Omental fat pad (tissue), 3 donors: ENCODE measurements at regions not wholly inside any gene's neighbourhood (a gene's known extent, or its start where the extent isn't known, plus 50 kb on each side); places are given as distances from the start of the nearest gene placed in this dataset.

Source experiments
- ATAC-seq: fragments of 150-250 bp; one replicate; pipeline ENCODE4 v1.9.1; 2016; ENCODE audit warnings: mild to moderate bottlenecking, moderate library complexity; ENCODE audit not compliant: low FRiP score
- DNase-seq: peaks from one replicate; pipeline ENCODE4 v3.0.0-alpha.2; 2019; ENCODE audit warnings: low spot score
- CTCF ChIP-seq, 3 donors: fragments of 450-650 bp; IDR thresholded peaks; one replicate each; pipeline ENCODE4 v1.5.1; 2016 to 2017; ENCODE audit warnings: antibody characterized with exemption in 3 of 3, mild to moderate bottlenecking in 3 of 3, moderate library complexity in 2 of 3

- no peak for DNase-seq
- TF ChIP-seq CTCF (IDR thresholded peaks at IDR 0.05) = no peak
- no peak for ATAC-seq
Measured at GRCh38 chr1:41998250-41998649, 79.5 kb upstream of the HIVEP3 start.

- TF ChIP-seq CTCF (IDR thresholded peaks at IDR 0.05) = no peak
- DNase-seq = no peak
- ATAC-seq = no peak
Measured at GRCh38 chr1:41997153-41997552, 78.4 kb upstream of the HIVEP3 start.

GRCh38 chr1:41995441-41996130, 76.9 kb upstream of the HIVEP3 start:
- ATAC-seq = no peak

GRCh38 chr1:41994195-41994894, 75.6 kb upstream of the HIVEP3 start:
- DNase-seq = no peak
- no peak for TF ChIP-seq CTCF (IDR thresholded peaks at IDR 0.05)
- no peak for ATAC-seq

More at GRCh38 chr1:41995441-41996130, 76.9 kb upstream of the HIVEP3 start:
- DNase-seq = no peak
- TF ChIP-seq CTCF (IDR thresholded peaks at IDR 0.05) = no peak

- no peak for TF ChIP-seq CTCF (IDR thresholded peaks at IDR 0.05)
- ATAC-seq = no peak
- no peak for DNase-seq
Measured at GRCh38 chr1:41983451-41983850, 64.7 kb upstream of the HIVEP3 start.

GRCh38 chr1:41981796-41982195, 63.1 kb upstream of the HIVEP3 start:
- no peak for TF ChIP-seq CTCF (IDR thresholded peaks at IDR 0.05)
- ATAC-seq = no peak
- DNase-seq = no peak
